Astrocyte of the spinal cord (primary cell): ENCODE measurements at regions not wholly inside any gene's neighbourhood (a gene's known extent, or its start where the extent isn't known, plus 50 kb on each side); places are given as distances from the start of the nearest gene placed in this dataset.

Experiments used
- DNase-seq: peaks from one replicate; pipeline ENCODE4 v3.0.0; 2011; ENCODE audit warnings: low read depth, low spot score
- H3K4me3 ChIP-seq: 2 replicates; pipeline ENCODE4 v1.5.1; 2011; ENCODE audit warnings: low read depth, mild to moderate bottlenecking, low read length, moderate library complexity
- in situ Hi-C: cut with HindIII; loops from 2 replicates; pipeline ENCODE4 v1.10.0; 2017; ENCODE audit warnings: low sequenced_read_pairs
- TF ChIP-seq, protein P1 (sequence below): IDR thresholded peaks from 2 replicates; pipeline ENCODE4 v1.5.1; 2012; ENCODE audit warnings: low read depth, mild to moderate bottlenecking, low read length, inconsistent platforms

DNA sequence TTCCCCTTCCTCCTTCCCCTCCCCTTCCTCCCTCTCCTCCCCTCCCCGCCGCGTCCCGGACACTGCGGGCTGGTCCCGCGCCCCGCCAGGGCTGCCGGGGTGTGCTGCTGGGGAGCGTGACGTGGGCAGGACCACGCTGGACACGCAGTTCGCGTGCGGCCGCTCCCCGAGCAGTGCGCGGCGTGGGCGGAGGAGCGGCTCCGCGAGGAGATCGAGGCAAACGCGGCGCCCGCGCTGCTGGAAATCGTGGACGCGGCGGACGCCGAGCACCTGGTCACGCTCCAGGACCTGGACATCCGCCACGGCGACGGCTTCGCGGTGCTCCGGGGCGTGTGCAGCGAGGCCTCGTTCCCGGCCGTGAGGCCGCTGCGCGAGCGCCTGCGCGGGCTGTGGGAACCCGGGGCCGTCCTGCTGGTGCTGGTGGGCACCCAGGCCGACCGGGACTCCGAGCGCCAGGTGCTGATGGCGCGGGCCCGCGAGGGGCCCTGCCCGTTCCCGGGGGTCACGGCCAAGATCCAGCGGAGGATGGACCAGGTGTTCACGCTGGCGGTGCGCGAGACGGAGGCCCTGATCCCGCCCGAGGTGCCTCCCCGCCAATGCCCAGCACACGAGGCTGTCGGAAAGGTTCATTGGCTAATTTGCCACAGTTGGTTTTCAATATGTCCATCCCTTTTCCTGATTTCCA, 84.3 kb downstream of the TNFAIP2 start:
- peak overlapping the region; percentile 7 for H3K4me3 ChIP-seq
- TF ChIP-seq, protein P1, sequence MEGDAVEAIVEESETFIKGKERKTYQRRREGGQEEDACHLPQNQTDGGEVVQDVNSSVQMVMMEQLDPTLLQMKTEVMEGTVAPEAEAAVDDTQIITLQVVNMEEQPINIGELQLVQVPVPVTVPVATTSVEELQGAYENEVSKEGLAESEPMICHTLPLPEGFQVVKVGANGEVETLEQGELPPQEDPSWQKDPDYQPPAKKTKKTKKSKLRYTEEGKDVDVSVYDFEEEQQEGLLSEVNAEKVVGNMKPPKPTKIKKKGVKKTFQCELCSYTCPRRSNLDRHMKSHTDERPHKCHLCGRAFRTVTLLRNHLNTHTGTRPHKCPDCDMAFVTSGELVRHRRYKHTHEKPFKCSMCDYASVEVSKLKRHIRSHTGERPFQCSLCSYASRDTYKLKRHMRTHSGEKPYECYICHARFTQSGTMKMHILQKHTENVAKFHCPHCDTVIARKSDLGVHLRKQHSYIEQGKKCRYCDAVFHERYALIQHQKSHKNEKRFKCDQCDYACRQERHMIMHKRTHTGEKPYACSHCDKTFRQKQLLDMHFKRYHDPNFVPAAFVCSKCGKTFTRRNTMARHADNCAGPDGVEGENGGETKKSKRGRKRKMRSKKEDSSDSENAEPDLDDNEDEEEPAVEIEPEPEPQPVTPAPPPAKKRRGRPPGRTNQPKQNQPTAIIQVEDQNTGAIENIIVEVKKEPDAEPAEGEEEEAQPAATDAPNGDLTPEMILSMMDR: no peak
- in situ Hi-C loops: no loop called here
- no peak for DNase-seq

DNA sequence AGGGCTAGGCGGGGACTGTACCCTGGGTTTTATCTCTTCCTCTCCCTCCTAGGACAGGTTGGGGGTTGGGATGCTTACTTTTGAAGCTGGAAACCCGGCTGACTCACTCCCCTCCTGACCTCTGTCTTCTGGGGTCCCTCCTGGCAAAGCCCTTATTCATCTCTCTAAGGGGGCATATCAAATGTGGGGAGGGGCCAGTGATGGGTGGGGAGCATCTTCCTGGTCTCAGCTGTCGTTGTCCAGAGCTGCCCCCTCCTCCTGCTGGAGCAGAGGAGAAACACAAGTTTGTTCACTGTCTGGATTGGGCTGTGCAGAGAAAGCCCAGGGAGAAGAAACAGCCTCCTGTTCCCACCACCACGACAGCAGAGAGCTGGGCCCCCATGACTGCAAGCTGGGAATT, 85.8 kb downstream of the TNFAIP2 start:
- no peak overlapping the region for H3K4me3 ChIP-seq
- DNase-seq: no peak
- in situ Hi-C loops: no loop called here
- TF ChIP-seq, protein P1: peak; percentile 4

DNA sequence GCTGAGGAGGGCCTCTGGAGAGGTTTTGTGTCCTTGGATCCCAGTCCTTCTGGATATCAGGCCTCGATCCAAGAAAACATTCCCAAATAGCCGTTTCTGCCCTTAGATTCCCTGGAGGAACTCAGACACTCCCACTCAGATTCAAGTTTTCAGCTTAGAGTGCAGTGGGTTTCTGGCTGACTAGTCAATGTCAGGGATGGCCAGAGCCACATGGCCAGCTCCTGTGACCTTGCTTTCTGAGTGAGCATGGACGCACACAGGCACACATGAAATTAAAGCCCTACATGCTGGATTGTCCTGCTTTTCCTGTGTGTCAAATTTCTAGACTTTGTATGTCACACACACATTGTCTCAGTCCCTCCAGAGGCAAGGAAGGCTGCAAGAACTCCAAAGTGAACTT, 86.2 kb downstream of the TNFAIP2 start:
- H3K4me3 ChIP-seq: no peak overlapping the region
- TF ChIP-seq, protein P1: no peak
- in situ Hi-C loops: no loop called here
- DNase-seq: no peak

DNA sequence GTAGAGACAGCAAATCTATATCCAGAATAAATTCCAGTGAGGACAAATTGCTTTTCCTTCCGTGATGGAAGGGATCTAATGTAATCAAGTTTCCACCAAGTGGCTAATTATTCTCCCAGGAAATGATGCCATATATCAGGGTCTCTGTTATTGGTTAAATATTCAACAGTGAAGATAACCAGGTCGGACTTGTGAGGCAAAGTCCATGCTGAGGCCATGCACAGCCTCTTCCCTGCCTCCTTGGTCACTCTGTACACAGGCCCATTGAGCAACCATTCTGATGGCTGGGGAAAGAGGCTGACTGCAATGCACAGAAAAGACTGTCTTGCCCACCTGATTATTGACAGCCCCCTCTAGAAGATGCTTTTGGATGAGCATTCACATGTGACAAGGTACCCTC, 90.1 kb downstream of the TNFAIP2 start:
- H3K4me3 ChIP-seq: no peak overlapping the region
- DNase-seq: no peak
- in situ Hi-C loops: no loop called here
- TF ChIP-seq, protein P1: no peak

DNA sequence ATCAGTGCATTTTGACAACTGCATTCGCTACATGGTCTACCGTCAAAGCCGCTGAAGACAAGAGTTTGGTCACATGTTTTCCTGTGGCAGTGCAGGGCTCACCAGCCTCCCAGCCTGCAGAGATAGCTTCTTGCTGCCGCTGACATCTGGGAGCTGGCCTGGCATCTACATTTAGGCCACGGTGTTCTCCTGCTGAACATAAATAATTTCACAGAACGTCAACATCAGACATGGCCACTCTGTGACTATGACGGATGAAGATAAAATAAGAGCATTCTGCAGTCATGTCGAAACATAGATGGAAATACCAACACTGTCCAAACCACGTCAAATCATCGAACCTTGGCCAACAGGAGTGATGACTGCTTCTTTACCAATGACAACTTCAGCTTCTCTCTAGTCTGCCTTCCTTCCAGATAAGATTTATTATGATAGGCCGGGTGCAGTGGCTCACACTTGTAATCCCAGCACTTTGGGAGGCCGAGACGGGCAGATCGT, 91.2 kb downstream of the TNFAIP2 start:
- in situ Hi-C loops: no loop called here
- no peak for DNase-seq

DNA sequence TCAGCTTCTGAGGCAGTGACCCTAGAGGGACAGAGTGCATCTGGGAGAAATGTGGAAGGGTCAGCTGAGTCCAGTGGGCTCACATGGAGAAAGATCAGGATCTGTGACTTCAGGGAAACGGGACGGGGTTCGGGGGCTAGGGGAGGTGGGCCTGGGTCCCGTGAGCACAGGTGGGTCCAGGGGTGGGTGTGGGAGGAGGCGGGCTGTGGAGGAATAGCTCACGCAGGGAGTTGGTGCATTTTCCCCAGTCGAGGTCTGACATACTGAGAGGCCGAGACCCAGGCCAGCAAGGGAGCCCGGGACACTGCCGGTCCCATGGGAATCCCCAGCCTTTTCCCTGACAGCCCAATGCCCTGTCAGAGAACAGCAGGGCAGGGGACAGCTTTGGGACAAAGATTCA, 93.1 kb downstream of the TNFAIP2 start:
- no peak overlapping the region for H3K4me3 ChIP-seq
- DNase-seq: no peak
- in situ Hi-C loops: no loop called here
- TF ChIP-seq, protein P1: no peak

More for the DNA sequence above, 91.2 kb downstream of the TNFAIP2 start:
- TF ChIP-seq, protein P1: no peak
- no peak overlapping the region for H3K4me3 ChIP-seq

DNA sequence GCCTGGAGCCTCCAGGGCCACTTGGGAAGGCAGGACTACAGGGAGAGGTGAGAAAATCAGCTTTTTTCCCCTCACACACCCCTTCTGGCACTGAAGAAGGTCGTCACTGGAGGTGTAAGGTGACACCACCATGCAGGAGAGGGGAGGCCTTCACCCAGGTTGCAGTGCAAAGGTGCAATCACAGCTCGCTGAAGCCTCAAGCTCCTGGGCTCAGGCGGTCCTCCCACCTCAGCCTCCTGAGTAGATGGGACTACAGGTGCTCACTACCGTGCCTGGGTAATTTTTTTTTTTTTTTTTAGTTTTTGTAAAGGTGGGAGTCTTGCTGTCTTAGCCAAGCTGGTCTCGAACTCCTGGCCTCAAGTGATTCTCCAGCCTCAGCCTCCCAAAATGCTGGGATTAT, 93.6 kb downstream of the TNFAIP2 start:
- H3K4me3 ChIP-seq: no peak overlapping the region
- TF ChIP-seq, protein P1: no peak
- in situ Hi-C loops: no loop called here
- no peak for DNase-seq
